ENCODE measurements at regions not wholly inside any gene's neighbourhood (a gene's known extent, or its start where the extent isn't known, plus 50 kb on each side); places are given as distances from the start of the nearest gene placed in this dataset.

DNA sequence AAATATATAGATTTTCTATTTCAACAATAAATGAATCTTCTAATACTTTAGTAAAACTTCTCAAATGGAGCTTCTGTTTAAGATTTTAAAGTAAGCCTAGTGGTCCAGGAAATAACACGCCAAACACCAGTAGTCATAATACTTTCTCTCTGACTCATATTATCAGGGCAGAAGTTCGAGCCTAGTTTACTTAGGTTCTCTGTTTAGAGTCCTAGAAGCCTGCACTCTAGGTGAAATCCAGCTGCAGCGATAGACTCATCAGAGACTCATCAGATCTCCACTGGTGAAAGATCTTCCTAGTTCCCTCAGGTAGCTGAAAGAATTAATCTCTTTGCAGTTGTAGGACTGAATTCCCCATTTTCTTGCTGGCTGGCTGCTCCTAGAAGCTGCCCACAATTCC lies 552.5 kb upstream of the ROBO2 start:
- TF ChIP-seq, protein P1, sequence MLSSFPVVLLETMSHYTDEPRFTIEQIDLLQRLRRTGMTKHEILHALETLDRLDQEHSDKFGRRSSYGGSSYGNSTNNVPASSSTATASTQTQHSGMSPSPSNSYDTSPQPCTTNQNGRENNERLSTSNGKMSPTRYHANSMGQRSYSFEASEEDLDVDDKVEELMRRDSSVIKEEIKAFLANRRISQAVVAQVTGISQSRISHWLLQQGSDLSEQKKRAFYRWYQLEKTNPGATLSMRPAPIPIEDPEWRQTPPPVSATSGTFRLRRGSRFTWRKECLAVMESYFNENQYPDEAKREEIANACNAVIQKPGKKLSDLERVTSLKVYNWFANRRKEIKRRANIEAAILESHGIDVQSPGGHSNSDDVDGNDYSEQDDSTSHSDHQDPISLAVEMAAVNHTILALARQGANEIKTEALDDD (IDR thresholded peaks at IDR 0.05), result no peak
- TF ChIP-seq, protein P2, sequence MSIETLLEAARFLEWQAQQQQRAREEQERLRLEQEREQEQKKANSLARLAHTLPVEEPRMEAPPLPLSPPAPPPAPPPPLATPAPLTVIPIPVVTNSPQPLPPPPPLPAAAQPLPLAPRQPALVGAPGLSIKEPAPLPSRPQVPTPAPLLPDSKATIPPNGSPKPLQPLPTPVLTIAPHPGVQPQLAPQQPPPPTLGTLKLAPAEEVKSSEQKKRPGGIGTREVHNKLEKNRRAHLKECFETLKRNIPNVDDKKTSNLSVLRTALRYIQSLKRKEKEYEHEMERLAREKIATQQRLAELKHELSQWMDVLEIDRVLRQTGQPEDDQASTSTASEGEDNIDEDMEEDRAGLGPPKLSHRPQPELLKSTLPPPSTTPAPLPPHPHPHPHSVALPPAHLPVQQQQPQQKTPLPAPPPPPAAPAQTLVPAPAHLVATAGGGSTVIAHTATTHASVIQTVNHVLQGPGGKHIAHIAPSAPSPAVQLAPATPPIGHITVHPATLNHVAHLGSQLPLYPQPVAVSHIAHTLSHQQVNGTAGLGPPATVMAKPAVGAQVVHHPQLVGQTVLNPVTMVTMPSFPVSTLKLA (conservative IDR thresholded peaks at IDR 0.05), result no peak

Measured in K562 (cell line).